ENCODE measurements at regions not wholly inside any gene's neighbourhood (a gene's known extent, or its start where the extent isn't known, plus 50 kb on each side); places are given as distances from the start of the nearest gene placed in this dataset.
A peak's percentile ranks its signal among the peaks of the same experiment; 100 is the strongest.

- DNase-seq: no peak
Observed at GRCh38 chr17:14940108-14940937, 324.8 kb downstream of the PMP22 start.

GRCh38 chr17:14935845-14936485 is 329.2 kb downstream of the PMP22 start:
- no peak for DNase-seq

GRCh38 chr17:14935139-14935841 is 329.8 kb downstream of the PMP22 start:
- no peak for DNase-seq

- no peak for DNase-seq
Observed at GRCh38 chr17:14933676-14934075, 331.4 kb downstream of the PMP22 start.

GRCh38 chr17:14926526-14927122 is 338.5 kb downstream of the PMP22 start:
- peak; percentile 2 for DNase-seq

- DNase-seq: no peak
Observed at GRCh38 chr17:14926073-14926472, 339.1 kb downstream of the PMP22 start.

- DNase-seq: no peak
Observed at GRCh38 chr17:14925498-14925897, 339.6 kb downstream of the PMP22 start.

GRCh38 chr17:14923981-14924380 is 341.1 kb downstream of the PMP22 start:
- no peak for DNase-seq

GRCh38 chr17:14922411-14922810 is 342.7 kb downstream of the PMP22 start:
- no peak for DNase-seq

GRCh38 chr17:14921936-14922335 is 343.2 kb downstream of the PMP22 start:
- DNase-seq: no peak

GRCh38 chr17:14919631-14920213 is 345.4 kb downstream of the PMP22 start:
- no peak for DNase-seq

GRCh38 chr17:14919094-14919493 is 346.0 kb downstream of the PMP22 start:
- DNase-seq: no peak

GRCh38 chr17:14918540-14918939 is 346.6 kb downstream of the PMP22 start:
- no peak for DNase-seq

GRCh38 chr17:14910916-14911315 is 354.2 kb downstream of the PMP22 start:
- DNase-seq: no peak

GRCh38 chr17:14904386-14904785 is 360.7 kb downstream of the PMP22 start:
- DNase-seq: no peak

- no peak for DNase-seq
Observed at GRCh38 chr17:14903854-14904253, 361.3 kb downstream of the PMP22 start.

GRCh38 chr17:14902803-14903202 is 362.3 kb downstream of the PMP22 start:
- no peak for DNase-seq

- DNase-seq: no peak
Observed at GRCh38 chr17:14902297-14902696, 362.8 kb downstream of the PMP22 start.

- no peak for DNase-seq
Observed at GRCh38 chr17:14901376-14901775, 363.8 kb downstream of the PMP22 start.

GRCh38 chr17:14886200-14886739 is 378.9 kb downstream of the PMP22 start:
- no peak for DNase-seq

- no peak for DNase-seq
Observed at GRCh38 chr17:14882131-14882530, 383.0 kb downstream of the PMP22 start.

- DNase-seq: no peak
Observed at GRCh38 chr17:14875557-14876412, 389.3 kb downstream of the PMP22 start.
